H1 (cell line): ENCODE measurements at regions not wholly inside any gene's neighbourhood (a gene's known extent, or its start where the extent isn't known, plus 50 kb on each side); places are given as distances from the start of the nearest gene placed in this dataset.

Experiments
- SAP30 ChIP-seq: fragments of 300-600 bp; sonication (generic); IDR thresholded peaks from 2 replicates; pipeline ENCODE4 v1.7.1; 2012; ENCODE audit warnings: low read length, moderate library complexity, mild to moderate bottlenecking, inconsistent platforms; ENCODE audit not compliant: insufficient read depth, insufficient replicate concordance

- no peak for TF ChIP-seq SAP30
Observed at GRCh38 chr17:22202702-22203101, 510.4 kb downstream of the KCNJ18 start (continued).
